ENCODE measurements at regions not wholly inside any gene's neighbourhood (a gene's known extent, or its start where the extent isn't known, plus 50 kb on each side); places are given as distances from the start of the nearest gene placed in this dataset.

DNA sequence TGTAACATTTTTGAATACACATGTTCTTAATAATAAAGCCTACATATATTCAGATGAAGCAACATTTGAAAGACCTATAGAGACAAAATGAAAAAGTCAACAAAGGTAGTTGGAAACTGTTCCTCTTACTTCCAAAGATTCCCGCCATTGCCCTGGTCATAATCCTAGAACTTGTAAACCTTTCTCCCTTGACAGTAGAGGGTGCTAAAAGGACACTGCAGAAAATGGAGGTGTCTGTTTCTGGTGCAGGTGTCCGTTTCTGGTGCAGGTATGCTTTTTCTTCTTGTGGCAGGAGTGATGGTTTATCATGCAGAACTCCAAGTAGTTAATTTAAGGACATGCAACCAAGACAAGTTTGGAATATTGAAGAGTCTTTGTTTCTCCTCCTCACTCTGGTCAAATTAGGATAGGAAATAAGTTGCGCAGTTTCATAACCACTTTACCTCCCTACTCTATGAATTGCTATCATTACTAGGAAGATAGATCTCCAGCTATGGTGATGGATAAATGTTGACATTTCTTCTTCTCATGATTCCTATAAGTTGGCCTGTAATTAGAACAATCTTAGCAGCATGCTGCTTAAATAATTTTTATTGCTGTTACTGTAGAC, 56.0 kb upstream of the FAM174A start:
- TF ChIP-seq CTCF (IDR thresholded peaks at IDR 0.05) (no peak), ZNF232 (CRISPR knock-in tag; IDR thresholded peaks at IDR 0.05) (no peak), ETV6 (CRISPR knock-in tag; IDR thresholded peaks at IDR 0.05) (no peak), ESRRA (CRISPR knock-in tag; IDR thresholded peaks at IDR 0.05; ENCODE audit: borderline replicate concordance) (no peak), CREB1 (CRISPR knock-in tag; IDR thresholded peaks at IDR 0.05) (no peak), ARID4B (CRISPR knock-in tag; IDR thresholded peaks at IDR 0.05; ENCODE audit: borderline replicate concordance) (no peak)
- TF ChIP-seq, protein P1, sequence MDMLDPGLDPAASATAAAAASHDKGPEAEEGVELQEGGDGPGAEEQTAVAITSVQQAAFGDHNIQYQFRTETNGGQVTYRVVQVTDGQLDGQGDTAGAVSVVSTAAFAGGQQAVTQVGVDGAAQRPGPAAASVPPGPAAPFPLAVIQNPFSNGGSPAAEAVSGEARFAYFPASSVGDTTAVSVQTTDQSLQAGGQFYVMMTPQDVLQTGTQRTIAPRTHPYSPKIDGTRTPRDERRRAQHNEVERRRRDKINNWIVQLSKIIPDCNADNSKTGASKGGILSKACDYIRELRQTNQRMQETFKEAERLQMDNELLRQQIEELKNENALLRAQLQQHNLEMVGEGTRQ (CRISPR knock-in tag; IDR thresholded peaks at IDR 0.05): no peak
- TF ChIP-seq, protein P2, sequence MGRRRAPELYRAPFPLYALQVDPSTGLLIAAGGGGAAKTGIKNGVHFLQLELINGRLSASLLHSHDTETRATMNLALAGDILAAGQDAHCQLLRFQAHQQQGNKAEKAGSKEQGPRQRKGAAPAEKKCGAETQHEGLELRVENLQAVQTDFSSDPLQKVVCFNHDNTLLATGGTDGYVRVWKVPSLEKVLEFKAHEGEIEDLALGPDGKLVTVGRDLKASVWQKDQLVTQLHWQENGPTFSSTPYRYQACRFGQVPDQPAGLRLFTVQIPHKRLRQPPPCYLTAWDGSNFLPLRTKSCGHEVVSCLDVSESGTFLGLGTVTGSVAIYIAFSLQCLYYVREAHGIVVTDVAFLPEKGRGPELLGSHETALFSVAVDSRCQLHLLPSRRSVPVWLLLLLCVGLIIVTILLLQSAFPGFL (CRISPR knock-in tag; IDR thresholded peaks at IDR 0.05; ENCODE audit: borderline replicate concordance): no peak

Data from WTC11 (cell line).